ENCODE measurements at regions not wholly inside any gene's neighbourhood (a gene's known extent, or its start where the extent isn't known, plus 50 kb on each side); places are given as distances from the start of the nearest gene placed in this dataset.

DNA sequence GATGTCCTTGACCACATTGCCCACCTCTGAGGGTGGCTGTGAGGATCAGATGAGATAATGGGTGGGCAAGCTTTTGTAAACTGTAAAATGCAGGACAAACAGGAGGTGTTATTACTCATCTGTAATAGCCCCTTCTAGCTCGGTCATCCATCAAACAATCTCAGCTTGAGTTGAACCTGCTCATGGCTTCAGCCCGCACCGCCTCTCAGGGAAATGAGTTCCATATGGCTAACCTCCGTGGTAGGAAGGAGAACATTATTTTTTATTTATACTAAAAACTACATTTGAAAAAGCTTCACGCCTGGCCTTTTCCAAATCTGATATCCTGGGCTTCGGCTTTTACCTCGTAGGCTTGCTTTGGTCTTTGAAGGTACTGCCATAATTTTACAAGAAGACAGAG lies 116.2 kb upstream of the USP24 start (continued):
- TF ChIP-seq IRF2 (CRISPR knock-in tag; IDR thresholded peaks at IDR 0.05; ENCODE audit: borderline replicate concordance, low read depth) (no peak), SP1 (CRISPR knock-in tag; conservative IDR thresholded peaks at IDR 0.05) (no peak), OVOL2 (CRISPR knock-in tag; IDR thresholded peaks at IDR 0.05; ENCODE audit: borderline replicate concordance) (no peak), JAZF1 (CRISPR knock-in tag; IDR thresholded peaks at IDR 0.05) (no peak)
- TF ChIP-seq, protein P1, sequence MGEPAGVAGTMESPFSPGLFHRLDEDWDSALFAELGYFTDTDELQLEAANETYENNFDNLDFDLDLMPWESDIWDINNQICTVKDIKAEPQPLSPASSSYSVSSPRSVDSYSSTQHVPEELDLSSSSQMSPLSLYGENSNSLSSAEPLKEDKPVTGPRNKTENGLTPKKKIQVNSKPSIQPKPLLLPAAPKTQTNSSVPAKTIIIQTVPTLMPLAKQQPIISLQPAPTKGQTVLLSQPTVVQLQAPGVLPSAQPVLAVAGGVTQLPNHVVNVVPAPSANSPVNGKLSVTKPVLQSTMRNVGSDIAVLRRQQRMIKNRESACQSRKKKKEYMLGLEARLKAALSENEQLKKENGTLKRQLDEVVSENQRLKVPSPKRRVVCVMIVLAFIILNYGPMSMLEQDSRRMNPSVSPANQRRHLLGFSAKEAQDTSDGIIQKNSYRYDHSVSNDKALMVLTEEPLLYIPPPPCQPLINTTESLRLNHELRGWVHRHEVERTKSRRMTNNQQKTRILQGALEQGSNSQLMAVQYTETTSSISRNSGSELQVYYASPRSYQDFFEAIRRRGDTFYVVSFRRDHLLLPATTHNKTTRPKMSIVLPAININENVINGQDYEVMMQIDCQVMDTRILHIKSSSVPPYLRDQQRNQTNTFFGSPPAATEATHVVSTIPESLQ (CRISPR knock-in tag; IDR thresholded peaks at IDR 0.05), result no peak

DNA sequence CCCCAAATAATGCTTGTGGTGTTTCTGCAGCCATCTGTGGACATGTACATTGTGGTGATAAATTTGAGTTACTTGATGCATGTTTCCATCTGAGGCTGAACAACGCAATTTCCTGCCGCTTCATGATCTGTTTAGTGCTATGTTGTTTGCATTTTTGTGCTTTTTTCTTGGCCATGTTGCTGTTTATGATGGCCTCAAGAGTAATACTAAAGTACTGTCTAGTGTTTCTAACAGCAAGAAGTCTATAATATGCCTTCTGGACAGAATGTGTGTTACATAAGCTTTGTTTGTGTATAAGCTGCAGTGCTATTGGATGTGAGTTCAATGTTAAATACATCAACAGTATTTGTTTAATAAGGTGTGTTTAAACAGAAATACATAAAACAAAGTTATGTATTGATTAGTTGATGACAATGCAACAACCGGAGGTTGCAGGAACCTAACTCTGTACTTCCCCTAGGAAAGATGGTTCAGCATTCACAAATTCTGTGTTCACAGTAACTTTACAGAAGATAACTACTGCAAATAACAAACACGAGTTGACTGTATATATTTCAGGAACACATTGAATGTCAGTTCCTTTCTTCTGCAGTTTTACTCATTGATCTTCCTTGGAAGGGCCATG lies 114.8 kb upstream of the USP24 start:
- Mint-ChIP-seq H3K4me3 (no peak overlapping the region), H3K9me3 (no peaks in the 10 kb centered on the region; the same call in 1 of the 2 replicates), H3K27me3 (ENCODE audit: low read depth) (peaks cover 5% of the 10 kb centered on the region), H3K27ac (no peak overlapping the region), H3K4me1 (peaks cover 35% of the 10 kb centered on the region), H3K36me3 (no peaks in the 10 kb centered on the region)
- POLR2A ChIA-PET, result no interaction called here
- TF ChIP-seq ZNF671 (CRISPR knock-in tag; IDR thresholded peaks at IDR 0.05), result no peak
- TF ChIP-seq SP1 (CRISPR knock-in tag; conservative IDR thresholded peaks at IDR 0.05), result no peak
- TF ChIP-seq, protein P2, sequence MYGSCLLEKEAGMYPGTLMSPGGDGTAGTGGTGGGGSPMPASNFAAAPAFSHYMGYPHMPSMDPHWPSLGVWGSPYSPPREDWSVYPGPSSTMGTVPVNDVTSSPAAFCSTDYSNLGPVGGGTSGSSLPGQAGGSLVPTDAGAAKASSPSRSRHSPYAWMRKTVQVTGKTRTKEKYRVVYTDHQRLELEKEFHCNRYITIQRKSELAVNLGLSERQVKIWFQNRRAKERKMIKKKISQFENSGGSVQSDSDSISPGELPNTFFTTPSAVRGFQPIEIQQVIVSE (CRISPR knock-in tag; IDR thresholded peaks at IDR 0.05; ENCODE audit: borderline replicate concordance), result no peak
- TF ChIP-seq, protein P3, sequence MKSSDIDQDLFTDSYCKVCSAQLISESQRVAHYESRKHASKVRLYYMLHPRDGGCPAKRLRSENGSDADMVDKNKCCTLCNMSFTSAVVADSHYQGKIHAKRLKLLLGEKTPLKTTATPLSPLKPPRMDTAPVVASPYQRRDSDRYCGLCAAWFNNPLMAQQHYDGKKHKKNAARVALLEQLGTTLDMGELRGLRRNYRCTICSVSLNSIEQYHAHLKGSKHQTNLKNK (CRISPR knock-in tag; IDR thresholded peaks at IDR 0.05), result no peak
- TF ChIP-seq, protein P4, sequence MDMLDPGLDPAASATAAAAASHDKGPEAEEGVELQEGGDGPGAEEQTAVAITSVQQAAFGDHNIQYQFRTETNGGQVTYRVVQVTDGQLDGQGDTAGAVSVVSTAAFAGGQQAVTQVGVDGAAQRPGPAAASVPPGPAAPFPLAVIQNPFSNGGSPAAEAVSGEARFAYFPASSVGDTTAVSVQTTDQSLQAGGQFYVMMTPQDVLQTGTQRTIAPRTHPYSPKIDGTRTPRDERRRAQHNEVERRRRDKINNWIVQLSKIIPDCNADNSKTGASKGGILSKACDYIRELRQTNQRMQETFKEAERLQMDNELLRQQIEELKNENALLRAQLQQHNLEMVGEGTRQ (CRISPR knock-in tag; IDR thresholded peaks at IDR 0.05), result no peak
- no peak for ATAC-seq
- DNase-seq (ENCODE audit: low spot score), result no peak
- CTCF ChIA-PET, result interaction anchor here (0.6 to 1.2 kb wide), 4 partner anchors 8 to 259 kb away, joined by 3 to 12 read pairs (median 4); no protein-coding TSS in a partner anchor

DNA sequence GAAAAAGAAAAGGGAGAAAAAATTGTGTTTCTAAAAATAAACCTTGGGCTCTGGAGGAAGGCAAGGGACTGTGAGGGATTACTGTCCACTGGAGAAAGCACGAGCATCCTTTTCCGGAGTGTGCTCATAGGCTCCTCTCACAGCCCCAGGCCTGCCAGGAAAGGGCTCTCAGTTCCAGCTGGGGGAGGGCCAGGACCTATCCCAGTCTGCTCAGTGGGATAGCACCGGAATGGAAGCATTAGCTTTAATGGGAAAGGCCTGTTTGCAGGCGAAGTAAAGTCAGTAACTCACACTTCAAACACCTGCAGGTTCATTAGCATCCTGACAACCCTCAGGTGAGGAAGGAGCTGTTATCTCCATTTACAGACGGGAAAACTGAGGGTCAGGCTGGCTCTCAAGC lies 113.9 kb upstream of the USP24 start:
- H3K36me3 Mint-ChIP-seq, result no peaks in the 10 kb centered on the region
- POLR2A ChIA-PET, result no interaction called here
- ATAC-seq (peak; percentile 85), DNase-seq (ENCODE audit: low spot score) (peak; percentile 25)
- peaks cover 10% of the 10 kb centered on the region for H3K27me3 Mint-ChIP-seq (ENCODE audit: low read depth)
- no peak overlapping the region for H3K4me3 Mint-ChIP-seq
- CTCF ChIA-PET, result interaction anchor here (0.6 to 1.2 kb wide), 4 partner anchors 9 to 258 kb away, joined by 3 to 12 read pairs (median 4); no protein-coding TSS in a partner anchor
- TF ChIP-seq, protein P5, sequence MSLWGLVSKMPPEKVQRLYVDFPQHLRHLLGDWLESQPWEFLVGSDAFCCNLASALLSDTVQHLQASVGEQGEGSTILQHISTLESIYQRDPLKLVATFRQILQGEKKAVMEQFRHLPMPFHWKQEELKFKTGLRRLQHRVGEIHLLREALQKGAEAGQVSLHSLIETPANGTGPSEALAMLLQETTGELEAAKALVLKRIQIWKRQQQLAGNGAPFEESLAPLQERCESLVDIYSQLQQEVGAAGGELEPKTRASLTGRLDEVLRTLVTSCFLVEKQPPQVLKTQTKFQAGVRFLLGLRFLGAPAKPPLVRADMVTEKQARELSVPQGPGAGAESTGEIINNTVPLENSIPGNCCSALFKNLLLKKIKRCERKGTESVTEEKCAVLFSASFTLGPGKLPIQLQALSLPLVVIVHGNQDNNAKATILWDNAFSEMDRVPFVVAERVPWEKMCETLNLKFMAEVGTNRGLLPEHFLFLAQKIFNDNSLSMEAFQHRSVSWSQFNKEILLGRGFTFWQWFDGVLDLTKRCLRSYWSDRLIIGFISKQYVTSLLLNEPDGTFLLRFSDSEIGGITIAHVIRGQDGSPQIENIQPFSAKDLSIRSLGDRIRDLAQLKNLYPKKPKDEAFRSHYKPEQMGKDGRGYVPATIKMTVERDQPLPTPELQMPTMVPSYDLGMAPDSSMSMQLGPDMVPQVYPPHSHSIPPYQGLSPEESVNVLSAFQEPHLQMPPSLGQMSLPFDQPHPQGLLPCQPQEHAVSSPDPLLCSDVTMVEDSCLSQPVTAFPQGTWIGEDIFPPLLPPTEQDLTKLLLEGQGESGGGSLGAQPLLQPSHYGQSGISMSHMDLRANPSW (CRISPR knock-in tag; conservative IDR thresholded peaks at IDR 0.05; ENCODE audit: low read depth), result no peak
- no peaks in the 10 kb centered on the region; the same call in 1 of the 2 replicates for H3K9me3 Mint-ChIP-seq
- H3K4me1 Mint-ChIP-seq, result peaks cover 40% of the 10 kb centered on the region
- H3K27ac Mint-ChIP-seq, result no peak overlapping the region

DNA sequence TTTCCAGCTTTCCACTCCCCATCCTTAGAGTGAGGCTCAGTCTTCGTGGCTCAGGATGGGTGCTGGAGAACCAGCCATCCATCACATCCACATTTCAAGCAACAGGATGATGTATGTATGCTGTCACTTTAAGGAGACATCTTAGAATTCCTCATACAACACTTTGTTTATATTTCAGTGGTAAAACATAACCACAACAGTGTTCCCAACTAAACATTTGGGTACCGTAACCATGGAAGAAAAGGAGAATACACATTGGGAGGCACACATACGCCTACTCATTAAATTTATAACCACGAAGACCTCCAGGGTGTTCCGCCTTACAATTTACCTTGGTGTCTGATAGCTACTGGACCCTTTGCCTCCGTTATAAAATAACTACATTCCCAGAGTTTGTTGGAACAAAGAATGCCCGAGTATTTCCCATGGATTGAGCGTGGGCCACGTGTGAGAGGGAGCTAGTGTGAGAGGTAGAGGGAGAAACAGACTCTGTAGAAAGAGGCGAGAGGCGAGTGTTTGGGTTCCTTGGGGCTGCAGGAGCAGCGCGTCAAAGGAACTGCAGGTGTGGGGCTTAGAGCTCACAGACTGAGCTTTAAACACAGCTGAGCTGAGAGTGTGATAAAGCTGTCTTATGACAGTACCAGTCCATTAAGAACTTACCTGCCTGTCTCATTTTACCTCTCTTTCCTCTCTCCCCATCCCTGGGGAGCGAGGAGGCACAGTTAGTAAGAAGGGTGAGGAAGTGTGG lies 111.5 kb upstream of the USP24 start:
- Mint-ChIP-seq H3K4me3 (no peak overlapping the region), H3K9me3 (no peaks in the 10 kb centered on the region; the same call in 1 of the 2 replicates), H3K27me3 (ENCODE audit: low read depth) (peaks cover 15% of the 10 kb centered on the region), H3K27ac (no peak overlapping the region), H3K4me1 (peaks cover 51% of the 10 kb centered on the region), H3K36me3 (no peaks in the 10 kb centered on the region)
- ATAC-seq, result no peak
- POLR2A ChIA-PET, result interaction anchor here (0.7 kb wide), 1 partner anchor 125 kb away, joined by 4 read pairs; no protein-coding TSS in a partner anchor
- no peak for DNase-seq (ENCODE audit: low spot score)
- CTCF ChIA-PET, result interaction anchor here (0.6 to 1.9 kb wide), 8 partner anchors 10 to 255 kb away, joined by 3 to 18 read pairs (median 3); no protein-coding TSS in a partner anchor
- TF ChIP-seq, protein P6, sequence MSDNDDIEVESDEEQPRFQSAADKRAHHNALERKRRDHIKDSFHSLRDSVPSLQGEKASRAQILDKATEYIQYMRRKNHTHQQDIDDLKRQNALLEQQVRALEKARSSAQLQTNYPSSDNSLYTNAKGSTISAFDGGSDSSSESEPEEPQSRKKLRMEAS (CRISPR knock-in tag; IDR thresholded peaks at IDR 0.05), result no peak
- TF ChIP-seq, protein P7, sequence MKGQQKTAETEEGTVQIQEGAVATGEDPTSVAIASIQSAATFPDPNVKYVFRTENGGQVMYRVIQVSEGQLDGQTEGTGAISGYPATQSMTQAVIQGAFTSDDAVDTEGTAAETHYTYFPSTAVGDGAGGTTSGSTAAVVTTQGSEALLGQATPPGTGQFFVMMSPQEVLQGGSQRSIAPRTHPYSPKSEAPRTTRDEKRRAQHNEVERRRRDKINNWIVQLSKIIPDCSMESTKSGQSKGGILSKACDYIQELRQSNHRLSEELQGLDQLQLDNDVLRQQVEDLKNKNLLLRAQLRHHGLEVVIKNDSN (CRISPR knock-in tag; IDR thresholded peaks at IDR 0.05), result no peak
- TF ChIP-seq, protein P8, sequence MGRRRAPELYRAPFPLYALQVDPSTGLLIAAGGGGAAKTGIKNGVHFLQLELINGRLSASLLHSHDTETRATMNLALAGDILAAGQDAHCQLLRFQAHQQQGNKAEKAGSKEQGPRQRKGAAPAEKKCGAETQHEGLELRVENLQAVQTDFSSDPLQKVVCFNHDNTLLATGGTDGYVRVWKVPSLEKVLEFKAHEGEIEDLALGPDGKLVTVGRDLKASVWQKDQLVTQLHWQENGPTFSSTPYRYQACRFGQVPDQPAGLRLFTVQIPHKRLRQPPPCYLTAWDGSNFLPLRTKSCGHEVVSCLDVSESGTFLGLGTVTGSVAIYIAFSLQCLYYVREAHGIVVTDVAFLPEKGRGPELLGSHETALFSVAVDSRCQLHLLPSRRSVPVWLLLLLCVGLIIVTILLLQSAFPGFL (CRISPR knock-in tag; IDR thresholded peaks at IDR 0.05; ENCODE audit: borderline replicate concordance), result no peak
- TF ChIP-seq, protein P9, sequence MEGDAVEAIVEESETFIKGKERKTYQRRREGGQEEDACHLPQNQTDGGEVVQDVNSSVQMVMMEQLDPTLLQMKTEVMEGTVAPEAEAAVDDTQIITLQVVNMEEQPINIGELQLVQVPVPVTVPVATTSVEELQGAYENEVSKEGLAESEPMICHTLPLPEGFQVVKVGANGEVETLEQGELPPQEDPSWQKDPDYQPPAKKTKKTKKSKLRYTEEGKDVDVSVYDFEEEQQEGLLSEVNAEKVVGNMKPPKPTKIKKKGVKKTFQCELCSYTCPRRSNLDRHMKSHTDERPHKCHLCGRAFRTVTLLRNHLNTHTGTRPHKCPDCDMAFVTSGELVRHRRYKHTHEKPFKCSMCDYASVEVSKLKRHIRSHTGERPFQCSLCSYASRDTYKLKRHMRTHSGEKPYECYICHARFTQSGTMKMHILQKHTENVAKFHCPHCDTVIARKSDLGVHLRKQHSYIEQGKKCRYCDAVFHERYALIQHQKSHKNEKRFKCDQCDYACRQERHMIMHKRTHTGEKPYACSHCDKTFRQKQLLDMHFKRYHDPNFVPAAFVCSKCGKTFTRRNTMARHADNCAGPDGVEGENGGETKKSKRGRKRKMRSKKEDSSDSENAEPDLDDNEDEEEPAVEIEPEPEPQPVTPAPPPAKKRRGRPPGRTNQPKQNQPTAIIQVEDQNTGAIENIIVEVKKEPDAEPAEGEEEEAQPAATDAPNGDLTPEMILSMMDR (IDR thresholded peaks at IDR 0.05), result no peak
